ENCODE measurements at regions not wholly inside any gene's neighbourhood (a gene's known extent, or its start where the extent isn't known, plus 50 kb on each side); places are given as distances from the start of the nearest gene placed in this dataset.

DNA sequence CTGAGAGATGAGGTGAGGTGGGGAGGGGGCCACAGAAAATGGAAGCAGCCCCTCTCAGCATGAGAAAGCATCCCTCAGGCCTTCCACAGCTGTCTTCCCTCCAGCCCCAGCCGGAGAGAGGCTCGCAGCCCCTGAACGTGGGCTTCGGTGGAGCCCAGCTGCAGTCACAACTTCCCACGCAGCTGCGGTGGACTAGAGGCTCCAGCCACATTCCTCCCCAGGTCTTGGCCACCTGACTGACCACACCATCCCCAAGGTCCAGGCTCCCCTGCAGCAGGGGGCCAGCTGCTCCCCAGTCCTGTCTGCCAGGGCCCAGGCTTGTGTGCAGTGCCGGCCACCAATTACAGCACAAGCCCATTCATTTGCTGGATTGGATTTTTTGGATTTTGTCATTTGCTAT is 212.3 kb upstream of the BCOR start:
- no peak for TF ChIP-seq CTCF (IDR thresholded peaks at IDR 0.05; ENCODE audit: insufficient read depth, low read length)
- TF ChIP-seq POLR2AphosphoS5 (IDR thresholded peaks at IDR 0.05; ENCODE audit: low read depth): no peak
- TF ChIP-seq GABPA (IDR thresholded peaks at IDR 0.05; ENCODE audit: low read depth): no peak
- TF ChIP-seq, protein P1, sequence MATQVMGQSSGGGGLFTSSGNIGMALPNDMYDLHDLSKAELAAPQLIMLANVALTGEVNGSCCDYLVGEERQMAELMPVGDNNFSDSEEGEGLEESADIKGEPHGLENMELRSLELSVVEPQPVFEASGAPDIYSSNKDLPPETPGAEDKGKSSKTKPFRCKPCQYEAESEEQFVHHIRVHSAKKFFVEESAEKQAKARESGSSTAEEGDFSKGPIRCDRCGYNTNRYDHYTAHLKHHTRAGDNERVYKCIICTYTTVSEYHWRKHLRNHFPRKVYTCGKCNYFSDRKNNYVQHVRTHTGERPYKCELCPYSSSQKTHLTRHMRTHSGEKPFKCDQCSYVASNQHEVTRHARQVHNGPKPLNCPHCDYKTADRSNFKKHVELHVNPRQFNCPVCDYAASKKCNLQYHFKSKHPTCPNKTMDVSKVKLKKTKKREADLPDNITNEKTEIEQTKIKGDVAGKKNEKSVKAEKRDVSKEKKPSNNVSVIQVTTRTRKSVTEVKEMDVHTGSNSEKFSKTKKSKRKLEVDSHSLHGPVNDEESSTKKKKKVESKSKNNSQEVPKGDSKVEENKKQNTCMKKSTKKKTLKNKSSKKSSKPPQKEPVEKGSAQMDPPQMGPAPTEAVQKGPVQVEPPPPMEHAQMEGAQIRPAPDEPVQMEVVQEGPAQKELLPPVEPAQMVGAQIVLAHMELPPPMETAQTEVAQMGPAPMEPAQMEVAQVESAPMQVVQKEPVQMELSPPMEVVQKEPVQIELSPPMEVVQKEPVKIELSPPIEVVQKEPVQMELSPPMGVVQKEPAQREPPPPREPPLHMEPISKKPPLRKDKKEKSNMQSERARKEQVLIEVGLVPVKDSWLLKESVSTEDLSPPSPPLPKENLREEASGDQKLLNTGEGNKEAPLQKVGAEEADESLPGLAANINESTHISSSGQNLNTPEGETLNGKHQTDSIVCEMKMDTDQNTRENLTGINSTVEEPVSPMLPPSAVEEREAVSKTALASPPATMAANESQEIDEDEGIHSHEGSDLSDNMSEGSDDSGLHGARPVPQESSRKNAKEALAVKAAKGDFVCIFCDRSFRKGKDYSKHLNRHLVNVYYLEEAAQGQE (IDR thresholded peaks at IDR 0.05; ENCODE audit: insufficient replicate concordance, low read depth): no peak
